ENCODE measurements at regions not wholly inside any gene's neighbourhood (a gene's known extent, or its start where the extent isn't known, plus 50 kb on each side); places are given as distances from the start of the nearest gene placed in this dataset.

- no peak overlapping the region for H3K4me3 ChIP-seq (ENCODE audit: low read depth, low read length)
- no peak for TF ChIP-seq CTCF (IDR thresholded peaks at IDR 0.05; ENCODE audit: control insufficient read depth, extremely low read depth, insufficient read depth)
- DNase-seq (ENCODE audit: low read depth), result no peak
These were observed 483.1 kb downstream of the MAT2B start for GRCh38 chr5:163988566-163988965.

- H3K4me3 ChIP-seq (ENCODE audit: low read depth, low read length), result no peak overlapping the region
- TF ChIP-seq CTCF (IDR thresholded peaks at IDR 0.05; ENCODE audit: control insufficient read depth, extremely low read depth, insufficient read depth), result no peak
- DNase-seq (ENCODE audit: low read depth), result no peak
These were observed 487.7 kb downstream of the MAT2B start for GRCh38 chr5:163993126-163993525.

DNA sequence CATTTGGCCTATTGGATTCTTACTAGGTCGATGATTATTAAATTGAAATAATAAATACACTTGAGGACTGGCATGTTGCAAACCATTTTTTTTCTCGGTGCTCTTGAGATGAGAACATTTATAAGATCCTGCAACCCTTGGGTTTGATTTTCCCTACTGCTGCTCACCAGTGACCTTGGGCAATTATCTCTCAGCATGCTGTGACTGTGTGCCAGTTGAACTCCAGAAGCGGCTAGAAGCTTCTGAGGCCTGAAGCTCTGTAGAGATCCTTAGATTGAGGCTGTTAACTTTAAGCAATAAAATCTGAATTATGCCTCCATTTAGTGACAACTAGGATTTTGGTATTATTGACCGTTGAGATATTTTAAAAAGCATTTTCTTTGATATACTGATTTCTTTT is 489.8 kb downstream of the MAT2B start:
- no peak for TF ChIP-seq CTCF (IDR thresholded peaks at IDR 0.05; ENCODE audit: control insufficient read depth, extremely low read depth, insufficient read depth)
- no peak for DNase-seq (ENCODE audit: low read depth)
- H3K4me3 ChIP-seq (ENCODE audit: low read depth, low read length), result no peak overlapping the region

DNA sequence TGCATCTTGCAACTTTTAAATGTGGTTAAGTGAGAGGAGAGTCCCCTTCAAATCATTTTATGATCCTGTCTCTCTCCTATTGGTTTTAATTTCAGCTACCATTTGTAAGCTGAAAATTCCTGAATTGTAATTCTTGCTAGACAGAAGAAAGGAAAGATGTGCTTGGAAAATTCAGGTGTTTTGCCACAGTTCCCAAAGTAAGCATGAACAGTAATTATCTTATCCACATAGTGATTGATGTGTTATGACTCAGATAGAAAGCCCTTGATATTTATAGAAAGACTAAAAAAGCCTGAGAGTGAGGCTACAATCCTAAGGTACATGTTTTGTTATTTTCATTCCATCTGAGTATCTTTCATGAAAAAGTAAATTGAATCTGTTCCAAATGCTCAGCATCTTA is 492.5 kb downstream of the MAT2B start:
- no peak for TF ChIP-seq CTCF (IDR thresholded peaks at IDR 0.05; ENCODE audit: control insufficient read depth, extremely low read depth, insufficient read depth)
- DNase-seq (ENCODE audit: low read depth), result no peak

GRCh38 chr5:164000241-164000640 is 494.8 kb downstream of the MAT2B start:
- no peak for DNase-seq (ENCODE audit: low read depth)
- H3K4me3 ChIP-seq (ENCODE audit: low read depth, low read length), result no peak overlapping the region
- TF ChIP-seq CTCF (IDR thresholded peaks at IDR 0.05; ENCODE audit: control insufficient read depth, extremely low read depth, insufficient read depth), result no peak

More for the DNA sequence above, 492.5 kb downstream of the MAT2B start:
- H3K4me3 ChIP-seq (ENCODE audit: low read depth, low read length), result no peak overlapping the region

DNA sequence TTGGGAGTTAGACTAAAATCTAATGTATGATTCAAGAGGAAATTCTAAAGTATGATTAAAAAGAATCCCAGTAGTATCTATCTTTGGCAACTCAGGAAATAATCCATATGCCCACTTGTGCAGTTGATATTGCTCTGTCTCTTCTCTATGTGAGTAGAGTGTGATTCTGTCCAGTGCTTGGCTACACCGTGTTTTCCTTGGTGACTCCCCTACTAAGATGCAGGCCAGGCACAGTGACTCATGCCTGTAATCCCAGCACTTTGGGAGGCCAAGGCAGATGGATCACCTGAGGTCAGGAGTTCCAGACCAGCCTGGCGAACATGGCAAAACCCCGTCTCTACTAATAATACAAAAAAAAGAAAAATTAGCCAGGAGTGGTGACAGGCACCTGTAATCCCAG is 495.4 kb downstream of the MAT2B start:
- H3K4me3 ChIP-seq (ENCODE audit: low read depth, low read length), result no peak overlapping the region
- no peak for TF ChIP-seq CTCF (IDR thresholded peaks at IDR 0.05; ENCODE audit: control insufficient read depth, extremely low read depth, insufficient read depth)
- no peak for DNase-seq (ENCODE audit: low read depth)

GRCh38 chr5:164002214-164002613 is 496.8 kb downstream of the MAT2B start:
- TF ChIP-seq CTCF (IDR thresholded peaks at IDR 0.05; ENCODE audit: control insufficient read depth, extremely low read depth, insufficient read depth), result no peak
- no peak for DNase-seq (ENCODE audit: low read depth)
- H3K4me3 ChIP-seq (ENCODE audit: low read depth, low read length), result no peak overlapping the region

All from LNCaP clone FGC (cell line).